WI38 (cell line): ENCODE measurements at regions not wholly inside any gene's neighbourhood (a gene's known extent, or its start where the extent isn't known, plus 50 kb on each side); places are given as distances from the start of the nearest gene placed in this dataset.

Source experiments
- H3K4me3 ChIP-seq: 2 replicates; pipeline ENCODE4 v1.5.1; 2011; ENCODE audit warnings: low read depth, mild to moderate bottlenecking, control low read depth, low read length
- CTCF ChIP-seq: IDR thresholded peaks from 2 replicates; pipeline ENCODE4 v1.5.1; 2012; ENCODE audit warnings: low read depth, mild to moderate bottlenecking, control low read depth, low read length

GRCh38 chr4:19711871-19712270, 539.8 kb upstream of the SLIT2 start:
- TF ChIP-seq CTCF = no peak
- no peak overlapping the region for H3K4me3 ChIP-seq

- TF ChIP-seq CTCF = no peak
- H3K4me3 ChIP-seq = no peak overlapping the region
Observed at GRCh38 chr4:19707876-19708275, 543.8 kb upstream of the SLIT2 start.

- H3K4me3 ChIP-seq = no peak overlapping the region
- no peak for TF ChIP-seq CTCF
Observed at GRCh38 chr4:19703391-19703790, 548.3 kb upstream of the SLIT2 start.

GRCh38 chr4:19700992-19701391, 550.7 kb upstream of the SLIT2 start:
- TF ChIP-seq CTCF = no peak

GRCh38 chr4:19698961-19699360, 552.7 kb upstream of the SLIT2 start:
- no peak for TF ChIP-seq CTCF
- no peak overlapping the region for H3K4me3 ChIP-seq

More at GRCh38 chr4:19700992-19701391, 550.7 kb upstream of the SLIT2 start:
- no peak overlapping the region for H3K4me3 ChIP-seq

- no peak overlapping the region for H3K4me3 ChIP-seq
- no peak for TF ChIP-seq CTCF
Observed at GRCh38 chr4:19694812-19695211, 556.9 kb upstream of the SLIT2 start.

- H3K4me3 ChIP-seq = no peak overlapping the region
- no peak for TF ChIP-seq CTCF
Observed at GRCh38 chr4:19693936-19694570, 557.7 kb upstream of the SLIT2 start.
